ENCODE measurements at regions not wholly inside any gene's neighbourhood (a gene's known extent, or its start where the extent isn't known, plus 50 kb on each side); places are given as distances from the start of the nearest gene placed in this dataset.
A peak's percentile ranks its signal among the peaks of the same experiment; 100 is the strongest.

GRCh38 chr20:22379472-22379871 lies 204.9 kb downstream of the FOXA2 start:
- peak; percentile 48 for DNase-seq (ENCODE audit: low read depth)
- Histone ChIP-seq H3K4me3 (ENCODE audit: low read depth, low read length) (no peak overlapping the region), H3K36me3 (ENCODE audit: control insufficient read depth, insufficient read depth, low read length) (no peaks in the 10 kb centered on the region), H3K27me3 (ENCODE audit: control insufficient read depth, insufficient read depth, low read length) (no peaks in the 10 kb centered on the region)
- no peak for TF ChIP-seq CTCF (IDR thresholded peaks at IDR 0.05; ENCODE audit: insufficient read depth, low read length, poor library complexity, severe bottlenecking)

GRCh38 chr20:22374678-22375590 lies 209.4 kb downstream of the FOXA2 start:
- no peak for DNase-seq (ENCODE audit: low read depth)
- H3K4me3 ChIP-seq (ENCODE audit: low read depth, low read length), result no peak overlapping the region
- TF ChIP-seq CTCF (IDR thresholded peaks at IDR 0.05; ENCODE audit: insufficient read depth, low read length, poor library complexity, severe bottlenecking), result no peak
- H3K27me3 ChIP-seq (ENCODE audit: control insufficient read depth, insufficient read depth, low read length), result peaks cover 2% of the 10 kb centered on the region
- H3K36me3 ChIP-seq (ENCODE audit: control insufficient read depth, insufficient read depth, low read length), result no peaks in the 10 kb centered on the region

- H3K27me3 ChIP-seq (ENCODE audit: control insufficient read depth, insufficient read depth, low read length), result peaks cover 2% of the 10 kb centered on the region
- no peak overlapping the region for H3K4me3 ChIP-seq (ENCODE audit: low read depth, low read length)
- no peaks in the 10 kb centered on the region for H3K36me3 ChIP-seq (ENCODE audit: control insufficient read depth, insufficient read depth, low read length)
- DNase-seq (ENCODE audit: low read depth), result no peak
- no peak for TF ChIP-seq CTCF (IDR thresholded peaks at IDR 0.05; ENCODE audit: insufficient read depth, low read length, poor library complexity, severe bottlenecking)
These were observed 210.3 kb downstream of the FOXA2 start for GRCh38 chr20:22374066-22374465.

- DNase-seq (ENCODE audit: low read depth), result no peak
- Histone ChIP-seq H3K27me3 (ENCODE audit: control insufficient read depth, insufficient read depth, low read length) (peaks cover 2% of the 10 kb centered on the region), H3K4me3 (ENCODE audit: low read depth, low read length) (no peak overlapping the region), H3K36me3 (ENCODE audit: control insufficient read depth, insufficient read depth, low read length) (no peaks in the 10 kb centered on the region)
- TF ChIP-seq CTCF (IDR thresholded peaks at IDR 0.05; ENCODE audit: insufficient read depth, low read length, poor library complexity, severe bottlenecking), result no peak
These were observed 211.0 kb downstream of the FOXA2 start for GRCh38 chr20:22373164-22373895.

- no peak for DNase-seq (ENCODE audit: low read depth)
- peaks cover 2% of the 10 kb centered on the region for H3K27me3 ChIP-seq (ENCODE audit: control insufficient read depth, insufficient read depth, low read length)
- H3K4me3 ChIP-seq (ENCODE audit: low read depth, low read length), result no peak overlapping the region
- no peaks in the 10 kb centered on the region for H3K36me3 ChIP-seq (ENCODE audit: control insufficient read depth, insufficient read depth, low read length)
- no peak for TF ChIP-seq CTCF (IDR thresholded peaks at IDR 0.05; ENCODE audit: insufficient read depth, low read length, poor library complexity, severe bottlenecking)
These were observed 212.5 kb downstream of the FOXA2 start for GRCh38 chr20:22371843-22372242.

All from kidney epithelial cell (primary cell).